Natural killer cell (primary cell): ENCODE measurements at regions not wholly inside any gene's neighbourhood (a gene's known extent, or its start where the extent isn't known, plus 50 kb on each side); places are given as distances from the start of the nearest gene placed in this dataset.

Source experiments
- ATAC-seq, 3 donors: fragments of 150-1000 bp in 2 of 3; fragments of 200-7000 bp in 1 of 3; cut with Tn5 transposase; 1 replicate in 1 of 3; 2 replicates in 2 of 3; pipeline ENCODE4 v1.10.0; 2021; ENCODE audit warnings: mild to moderate bottlenecking in 2 of 3, moderate library complexity in 2 of 3
- DNase-seq, 2 donors: peaks; one replicate each; pipeline versions ENCODE4 v3.0.0 to v3.0.0-alpha.2; 2013 to 2021; ENCODE audit warnings: mixed read lengths in 1 of 2
- H3K27ac ChIP-seq: one replicate; pipeline ENCODE4 v1.5.1; 2013; ENCODE audit warnings: mild to moderate bottlenecking, low read length
- H3K27me3 ChIP-seq: one replicate; pipeline ENCODE4 v1.6.1; 2013; ENCODE audit warnings: low read length; ENCODE audit not compliant: control insufficient read depth, insufficient read depth
- H3K36me3 ChIP-seq: one replicate; pipeline ENCODE4 v1.6.1; 2013; ENCODE audit warnings: low read length; ENCODE audit not compliant: control insufficient read depth, insufficient read depth
- H3K4me1 ChIP-seq: one replicate; pipeline ENCODE4 v1.6.1; 2013; ENCODE audit warnings: low read length; ENCODE audit not compliant: control insufficient read depth, insufficient read depth
- H3K4me3 ChIP-seq: one replicate; pipeline ENCODE4 v1.5.1; 2013; ENCODE audit warnings: low read length
- H3K9me3 ChIP-seq: one replicate; pipeline ENCODE4 v1.6.1; 2013; ENCODE audit warnings: low read length; ENCODE audit not compliant: control insufficient read depth, insufficient read depth
- H3K27ac Mint-ChIP-seq, 2 donors: one replicate each; pipeline ENCODE4 v1.8.0; 2022; ENCODE audit warnings: mild to moderate bottlenecking in 2 of 2, mixed read lengths in 2 of 2, moderate library complexity in 1 of 2
- H3K27me3 Mint-ChIP-seq, 2 donors: one replicate each; pipeline ENCODE4 v1.8.0; 2022; ENCODE audit warnings: low read depth in 2 of 2, mixed read lengths in 2 of 2
- H3K36me3 Mint-ChIP-seq: one replicate; pipeline ENCODE4 v1.8.0; 2022; ENCODE audit warnings: mixed read lengths
- H3K4me1 Mint-ChIP-seq, 2 donors: one replicate each; pipeline ENCODE4 v1.8.0; 2022; ENCODE audit warnings: mixed read lengths in 2 of 2
- H3K4me3 Mint-ChIP-seq: one replicate; pipeline ENCODE4 v1.8.0; 2022; ENCODE audit warnings: mild to moderate bottlenecking, moderate library complexity, mixed read lengths
- H3K9me3 Mint-ChIP-seq, 2 donors: one replicate each; pipeline ENCODE4 v1.8.0; 2022; ENCODE audit warnings: mixed read lengths in 2 of 2
- CTCF ChIP-seq: fragments of 200-600 bp; IDR thresholded peaks from one replicate; pipeline ENCODE4 v1.8.0; 2022; ENCODE audit warnings: antibody characterized with exemption
- WGBS: methylation state at CpG from one replicate; pipeline ENCODE4 v1.1.7; 2013; ENCODE audit warnings: missing lambda C conversion rate; ENCODE audit not compliant: insufficient coverage; 5-methylcytosine and 5-hydroxymethylcytosine counted together
- intact Hi-C: fragments of 100-400 bp; cut with micrococcal nuclease; formaldehyde crosslinking; loops from one replicate; pipeline ENCODE4 v1.14.2; 2022

GRCh38 chrX:148412006-148412405 lies 88.4 kb upstream of the AFF2 start:
- Mint-ChIP-seq H3K36me3 (no peaks in the 10 kb centered on the region), H3K9me3 (no peaks in the 10 kb centered on the region), H3K4me1 (no peaks in the 10 kb centered on the region), H3K27me3 (peaks cover 14 to 15% of the 10 kb centered on the region in 2 donors), H3K4me3 (no peak overlapping the region), H3K27ac (no peak overlapping the region)
- Histone ChIP-seq H3K27ac (no peak overlapping the region), H3K9me3 (no peaks in the 10 kb centered on the region), H3K4me3 (no peak overlapping the region), H3K36me3 (no peaks in the 10 kb centered on the region), H3K4me1 (no peaks in the 10 kb centered on the region), H3K27me3 (no peaks in the 10 kb centered on the region)
- 79% methylated on average over 3 of the region's 3 CpGs for WGBS
- TF ChIP-seq CTCF = no peak
- no peak for DNase-seq
- intact Hi-C loops = no loop called here
- no peak for ATAC-seq

- H3K36me3 ChIP-seq = no peaks in the 10 kb centered on the region
- TF ChIP-seq CTCF = no peak
- intact Hi-C loops = no loop called here
- ATAC-seq (no peak), DNase-seq (no peak)
- Mint-ChIP-seq H3K4me1 (no peaks in the 10 kb centered on the region), H3K27ac (no peak overlapping the region), H3K9me3 (no peaks in the 10 kb centered on the region), H3K4me3 (no peak overlapping the region), H3K36me3 (no peaks in the 10 kb centered on the region), H3K27me3 (peaks cover 5 to 7% of the 10 kb centered on the region in 2 donors)
- H3K27ac ChIP-seq = no peak overlapping the region
- WGBS = no CpG with 5 or more reads among the region's 2 CpGs
- H3K9me3 ChIP-seq = no peaks in the 10 kb centered on the region
- H3K27me3 ChIP-seq = no peaks in the 10 kb centered on the region
- no peaks in the 10 kb centered on the region for H3K4me1 ChIP-seq
- H3K4me3 ChIP-seq = no peak overlapping the region
These were observed 84.3 kb upstream of the AFF2 start for GRCh38 chrX:148416142-148416541.

- no peak overlapping the region for H3K4me3 ChIP-seq
- no peaks in the 10 kb centered on the region for H3K27me3 ChIP-seq
- WGBS = 97% methylated on average over 2 of the region's 4 CpGs
- Mint-ChIP-seq H3K4me1 (no peaks in the 10 kb centered on the region), H3K9me3 (no peaks in the 10 kb centered on the region), H3K27me3 (peaks cover 5 to 7% of the 10 kb centered on the region in 2 donors), H3K36me3 (no peaks in the 10 kb centered on the region), H3K4me3 (no peak overlapping the region), H3K27ac (no peak overlapping the region)
- no peaks in the 10 kb centered on the region for H3K9me3 ChIP-seq
- H3K27ac ChIP-seq = no peak overlapping the region
- no peaks in the 10 kb centered on the region for H3K36me3 ChIP-seq
- intact Hi-C loops = no loop called here
- DNase-seq (no peak), ATAC-seq (no peak)
- no peak for TF ChIP-seq CTCF
- H3K4me1 ChIP-seq = no peaks in the 10 kb centered on the region
These were observed 83.5 kb upstream of the AFF2 start for GRCh38 chrX:148416931-148417330.

- intact Hi-C loops = no loop called here
- H3K27ac Mint-ChIP-seq = no peak overlapping the region
- no peak for DNase-seq
- Histone ChIP-seq H3K4me3 (no peak overlapping the region), H3K27ac (no peak overlapping the region), H3K36me3 (no peaks in the 10 kb centered on the region), H3K4me1 (no peaks in the 10 kb centered on the region), H3K9me3 (no peaks in the 10 kb centered on the region), H3K27me3 (no peaks in the 10 kb centered on the region)
- ATAC-seq = no peak
- WGBS = 17% methylated on average over 2 of the region's 3 CpGs
- no peak for TF ChIP-seq CTCF
- H3K4me1 Mint-ChIP-seq = no peaks in the 10 kb centered on the region
- H3K9me3 Mint-ChIP-seq = no peaks in the 10 kb centered on the region
- H3K36me3 Mint-ChIP-seq = no peaks in the 10 kb centered on the region
- no peak overlapping the region for H3K4me3 Mint-ChIP-seq
- peaks cover 0 to 5% of the 10 kb centered on the region in 2 donors for H3K27me3 Mint-ChIP-seq
These were observed 82.5 kb upstream of the AFF2 start for GRCh38 chrX:148417934-148418333.
